HCT116 (cell line): ENCODE measurements at regions not wholly inside any gene's neighbourhood (a gene's known extent, or its start where the extent isn't known, plus 50 kb on each side); places are given as distances from the start of the nearest gene placed in this dataset.

Experiments used
- CEBPB ChIP-seq: IDR thresholded peaks from 2 replicates; pipeline ENCODE4 v1.6.1; 2012; ENCODE audit warnings: low read depth
- CTCF ChIP-seq, 3 experiments: fragments of 200-600 bp in 1 of 3; sonication (generic) in 1 of 3; IDR thresholded peaks in 2 of 3; conservative IDR thresholded peaks in 1 of 3; 2 replicates each; pipeline ENCODE4 v1.5.1; 2012 to 2017; ENCODE audit warnings: low read depth in 2 of 3, low read length in 2 of 3, antibody characterized with exemption in 1 of 3, borderline replicate concordance in 1 of 3, control low read depth in 1 of 3, mild to moderate bottlenecking in 1 of 3, mixed read lengths in 1 of 3, mixed run types in 1 of 3, moderate library complexity in 1 of 3; ENCODE audit not compliant: insufficient read depth in 1 of 3
- EGR1 ChIP-seq: IDR thresholded peaks from 2 replicates; pipeline ENCODE4 v1.6.1; 2012; ENCODE audit warnings: low read depth
- EZH2 ChIP-seq: fragments of 200-600 bp; sonication (generic); IDR thresholded peaks from 2 replicates; pipeline ENCODE4 v1.6.1; 2017; ENCODE audit warnings: antibody characterized with exemption, mixed run types
- POLR2AphosphoS5 ChIP-seq: IDR thresholded peaks from 2 replicates; pipeline ENCODE4 v1.6.1; 2011; ENCODE audit warnings: mild to moderate bottlenecking, low read depth, low read length, moderate library complexity
- RAD21 ChIP-seq: IDR thresholded peaks from 2 replicates; pipeline ENCODE4 v1.6.1; 2012; ENCODE audit warnings: low read depth, mild to moderate bottlenecking
- ZNF274 ChIP-seq: fragments of 200-500 bp; sonication (Bioruptor generic); IDR thresholded peaks from 2 replicates; pipeline ENCODE4 v1.6.1; 2014; ENCODE audit warnings: mild to moderate bottlenecking, low read depth, low read length, inconsistent platforms
- TF ChIP-seq, protein P1 (sequence below): IDR thresholded peaks from 2 replicates; pipeline ENCODE4 v1.6.1; 2012; ENCODE audit warnings: low read depth
- TF ChIP-seq, protein P2 (sequence below): IDR thresholded peaks from 2 replicates; pipeline ENCODE4 v1.6.1; 2012

- TF ChIP-seq CTCF (IDR thresholded peaks at IDR 0.05 in 2 of 3, conservative IDR thresholded peaks at IDR 0.05 in 1 of 3; ENCODE audit: borderline replicate concordance in 1 of 3, insufficient read depth in 1 of 3, low read depth in 2 of 3, low read length in 2 of 3) (no peak), CEBPB (no peak), POLR2AphosphoS5 (no peak), EZH2 (no peak), RAD21 (no peak), EGR1 (no peak), ZNF274 (no peak)
- TF ChIP-seq, protein P1, sequence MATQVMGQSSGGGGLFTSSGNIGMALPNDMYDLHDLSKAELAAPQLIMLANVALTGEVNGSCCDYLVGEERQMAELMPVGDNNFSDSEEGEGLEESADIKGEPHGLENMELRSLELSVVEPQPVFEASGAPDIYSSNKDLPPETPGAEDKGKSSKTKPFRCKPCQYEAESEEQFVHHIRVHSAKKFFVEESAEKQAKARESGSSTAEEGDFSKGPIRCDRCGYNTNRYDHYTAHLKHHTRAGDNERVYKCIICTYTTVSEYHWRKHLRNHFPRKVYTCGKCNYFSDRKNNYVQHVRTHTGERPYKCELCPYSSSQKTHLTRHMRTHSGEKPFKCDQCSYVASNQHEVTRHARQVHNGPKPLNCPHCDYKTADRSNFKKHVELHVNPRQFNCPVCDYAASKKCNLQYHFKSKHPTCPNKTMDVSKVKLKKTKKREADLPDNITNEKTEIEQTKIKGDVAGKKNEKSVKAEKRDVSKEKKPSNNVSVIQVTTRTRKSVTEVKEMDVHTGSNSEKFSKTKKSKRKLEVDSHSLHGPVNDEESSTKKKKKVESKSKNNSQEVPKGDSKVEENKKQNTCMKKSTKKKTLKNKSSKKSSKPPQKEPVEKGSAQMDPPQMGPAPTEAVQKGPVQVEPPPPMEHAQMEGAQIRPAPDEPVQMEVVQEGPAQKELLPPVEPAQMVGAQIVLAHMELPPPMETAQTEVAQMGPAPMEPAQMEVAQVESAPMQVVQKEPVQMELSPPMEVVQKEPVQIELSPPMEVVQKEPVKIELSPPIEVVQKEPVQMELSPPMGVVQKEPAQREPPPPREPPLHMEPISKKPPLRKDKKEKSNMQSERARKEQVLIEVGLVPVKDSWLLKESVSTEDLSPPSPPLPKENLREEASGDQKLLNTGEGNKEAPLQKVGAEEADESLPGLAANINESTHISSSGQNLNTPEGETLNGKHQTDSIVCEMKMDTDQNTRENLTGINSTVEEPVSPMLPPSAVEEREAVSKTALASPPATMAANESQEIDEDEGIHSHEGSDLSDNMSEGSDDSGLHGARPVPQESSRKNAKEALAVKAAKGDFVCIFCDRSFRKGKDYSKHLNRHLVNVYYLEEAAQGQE, result no peak
- TF ChIP-seq, protein P2, sequence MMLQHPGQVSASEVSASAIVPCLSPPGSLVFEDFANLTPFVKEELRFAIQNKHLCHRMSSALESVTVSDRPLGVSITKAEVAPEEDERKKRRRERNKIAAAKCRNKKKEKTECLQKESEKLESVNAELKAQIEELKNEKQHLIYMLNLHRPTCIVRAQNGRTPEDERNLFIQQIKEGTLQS, result no peak
Measured at GRCh38 chr2:136248907-136249306, 131.0 kb upstream of the CXCR4 start.
